HG03521 (cell line): ENCODE measurements at regions not wholly inside any gene's neighbourhood (a gene's known extent, or its start where the extent isn't known, plus 50 kb on each side); places are given as distances from the start of the nearest gene placed in this dataset.

Experiments used
- ATAC-seq: cut with Tn5 transposase; IDR thresholded peaks from one replicate; pipeline ENCODE4 v1.9.1; 2021; ENCODE audit warnings: mild to moderate bottlenecking, moderate library complexity; ENCODE audit not compliant: unreplicated experiment

GRCh38 chr1:228823200-228823599, 87.9 kb downstream of the RHOU start:
- no peak for ATAC-seq

GRCh38 chr1:228824366-228824765, 89.1 kb downstream of the RHOU start:
- ATAC-seq = no peak

DNA sequence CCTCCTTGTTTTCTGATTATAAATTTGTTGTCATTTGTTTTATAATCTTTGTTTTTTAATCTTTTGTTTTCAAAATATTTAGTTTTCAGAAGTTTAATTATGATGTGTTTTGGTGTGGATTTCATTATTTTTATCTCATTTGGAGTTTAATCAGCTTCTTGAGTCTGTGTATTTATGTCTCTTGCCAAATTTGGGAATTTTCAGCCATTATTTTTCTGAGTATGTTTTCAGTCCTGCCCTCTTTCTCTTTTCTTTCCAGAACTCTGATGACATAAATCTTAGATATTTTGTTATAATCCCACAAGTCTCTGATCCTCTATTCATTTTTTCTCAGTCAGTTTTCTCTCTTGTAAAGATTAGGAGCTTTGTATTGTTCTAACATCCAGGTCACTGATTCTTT, 89.8 kb downstream of the RHOU start:
- ATAC-seq = no peak

DNA sequence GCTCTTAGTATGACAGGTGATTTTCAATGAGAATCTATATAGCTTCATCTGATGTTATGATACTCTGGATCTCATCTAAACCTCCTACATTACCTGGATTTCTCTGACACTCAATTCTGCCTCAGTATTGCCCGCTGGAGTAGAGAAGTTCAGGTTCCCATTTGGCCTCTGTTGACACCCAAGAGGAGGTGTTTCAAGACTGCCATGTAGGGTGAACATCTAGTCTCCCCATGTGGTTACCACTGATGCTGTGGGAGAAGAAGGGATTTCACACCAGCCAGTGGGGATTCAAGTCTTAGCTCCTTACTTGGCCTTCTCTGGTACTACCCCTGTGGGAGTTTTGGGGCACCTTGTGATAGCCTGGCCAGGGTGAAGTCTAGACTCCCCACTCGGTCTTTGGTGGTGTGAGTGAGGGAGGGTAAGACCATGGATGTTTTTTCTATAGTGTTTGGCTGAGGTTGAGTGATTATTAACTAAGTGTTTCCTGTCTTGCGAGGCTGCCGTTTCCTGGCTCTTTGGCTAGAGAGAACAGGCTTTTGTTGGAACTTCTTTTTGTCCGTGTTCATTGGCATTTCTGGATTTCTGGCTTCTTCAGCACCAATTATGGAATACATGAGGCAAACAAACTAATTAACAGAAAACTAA, 90.7 kb downstream of the RHOU start:
- ATAC-seq = no peak

DNA sequence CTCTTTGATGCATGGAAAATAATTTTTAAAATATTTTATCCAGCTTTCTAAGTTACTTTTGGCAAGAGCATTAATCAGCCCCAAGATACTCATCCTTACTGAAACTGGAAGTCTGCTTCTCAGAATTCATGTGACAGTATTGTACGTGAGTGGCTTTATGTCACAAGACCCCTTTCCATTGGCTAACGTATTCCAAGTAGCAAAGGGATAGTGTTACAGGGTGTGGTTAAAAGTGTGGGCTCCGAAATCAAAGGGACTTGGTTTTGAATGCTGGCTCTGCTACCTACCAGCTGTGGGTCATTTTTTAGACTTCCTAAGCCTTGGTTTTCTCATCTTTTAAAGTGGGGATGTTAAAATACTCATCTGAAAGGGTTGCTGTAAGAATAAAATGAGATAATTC, 91.7 kb downstream of the RHOU start:
- no peak for ATAC-seq

GRCh38 chr1:228828151-228828550, 92.9 kb downstream of the RHOU start:
- ATAC-seq = no peak

GRCh38 chr1:228830185-228830953, 95.1 kb downstream of the RHOU start:
- no peak for ATAC-seq

GRCh38 chr1:228830954-228831481, 95.7 kb downstream of the RHOU start:
- ATAC-seq = peak; percentile 63

GRCh38 chr1:228833911-228834688, 98.8 kb downstream of the RHOU start:
- ATAC-seq = no peak

DNA sequence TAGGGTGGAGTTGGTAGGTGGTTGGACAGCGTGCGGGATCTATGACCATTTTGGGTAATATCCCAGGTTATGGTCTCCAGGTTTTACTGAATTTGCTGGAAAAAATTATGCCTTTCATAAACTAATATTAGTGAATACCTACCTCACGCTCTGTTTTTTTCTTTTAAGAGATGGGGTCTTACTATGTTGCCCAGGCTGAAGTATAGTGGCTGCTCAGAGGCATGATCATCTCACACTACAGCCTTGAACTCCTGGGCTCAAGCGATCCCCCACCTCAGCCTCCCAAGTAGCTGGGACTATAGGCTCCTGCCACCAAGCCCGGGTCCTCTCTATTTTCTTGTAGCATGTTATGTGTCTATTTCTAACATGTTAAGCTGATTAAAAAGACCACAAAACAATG, 100.2 kb downstream of the RHOU start:
- ATAC-seq = no peak

DNA sequence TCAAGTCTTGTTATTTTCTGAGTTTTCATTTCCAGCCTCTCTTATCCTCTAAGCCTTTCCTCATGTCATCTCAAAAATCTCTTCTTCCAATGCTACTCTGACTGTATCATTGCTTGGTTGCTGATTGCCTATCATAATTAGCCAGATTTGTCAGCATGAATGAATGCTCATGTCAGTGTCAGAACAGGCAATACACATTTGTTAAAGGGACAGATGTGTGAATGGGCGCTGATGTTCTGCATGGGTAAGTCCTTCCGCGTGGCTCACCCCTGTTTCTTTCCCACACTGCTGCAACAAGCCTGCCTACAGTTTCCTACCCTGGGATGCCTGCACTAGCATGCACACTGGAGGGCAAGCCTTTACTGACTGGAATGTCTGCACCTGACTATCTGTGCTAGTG, 100.6 kb downstream of the RHOU start:
- no peak for ATAC-seq

DNA sequence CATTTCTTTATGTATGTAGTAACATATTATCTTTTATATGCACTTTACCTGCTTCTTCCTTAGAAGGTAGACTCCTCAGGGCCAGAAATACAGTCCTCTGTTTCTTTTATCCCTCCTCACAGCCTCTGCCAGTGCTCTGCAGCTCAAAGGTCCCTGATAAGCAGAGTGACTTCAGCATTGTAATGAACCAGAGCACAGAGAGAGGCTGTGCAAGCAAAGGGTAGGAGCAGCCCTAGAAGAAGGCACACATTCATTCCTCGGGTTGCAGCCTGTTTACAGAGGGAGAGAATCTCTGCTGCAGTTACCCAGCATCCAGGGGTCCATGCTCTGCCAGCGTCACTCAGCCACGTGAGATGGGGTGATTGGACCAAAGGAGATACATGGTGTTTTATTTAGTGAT, 101.1 kb downstream of the RHOU start:
- ATAC-seq = no peak

DNA sequence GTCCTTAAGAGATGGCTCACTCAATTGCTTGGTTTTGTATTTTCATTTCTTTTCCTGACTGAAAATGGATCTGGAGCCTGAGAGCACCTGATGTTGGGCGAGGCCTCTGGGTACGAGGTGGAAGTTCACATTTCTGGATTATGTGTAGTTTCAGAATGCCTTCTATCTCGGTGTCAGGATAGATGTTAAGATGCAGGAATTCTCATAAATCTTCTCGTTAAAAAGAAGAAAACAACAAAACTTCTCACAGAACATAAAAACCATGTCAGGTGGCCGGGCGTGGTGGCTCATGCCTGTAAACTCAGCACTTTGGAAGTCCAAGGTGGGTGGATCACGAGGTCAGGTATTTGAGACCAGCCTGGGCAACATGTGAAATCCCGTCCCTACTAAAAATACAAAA, 101.8 kb downstream of the RHOU start:
- ATAC-seq = no peak

- ATAC-seq = no peak
Observed at GRCh38 chr1:228837817-228838716, 102.8 kb downstream of the RHOU start.

DNA sequence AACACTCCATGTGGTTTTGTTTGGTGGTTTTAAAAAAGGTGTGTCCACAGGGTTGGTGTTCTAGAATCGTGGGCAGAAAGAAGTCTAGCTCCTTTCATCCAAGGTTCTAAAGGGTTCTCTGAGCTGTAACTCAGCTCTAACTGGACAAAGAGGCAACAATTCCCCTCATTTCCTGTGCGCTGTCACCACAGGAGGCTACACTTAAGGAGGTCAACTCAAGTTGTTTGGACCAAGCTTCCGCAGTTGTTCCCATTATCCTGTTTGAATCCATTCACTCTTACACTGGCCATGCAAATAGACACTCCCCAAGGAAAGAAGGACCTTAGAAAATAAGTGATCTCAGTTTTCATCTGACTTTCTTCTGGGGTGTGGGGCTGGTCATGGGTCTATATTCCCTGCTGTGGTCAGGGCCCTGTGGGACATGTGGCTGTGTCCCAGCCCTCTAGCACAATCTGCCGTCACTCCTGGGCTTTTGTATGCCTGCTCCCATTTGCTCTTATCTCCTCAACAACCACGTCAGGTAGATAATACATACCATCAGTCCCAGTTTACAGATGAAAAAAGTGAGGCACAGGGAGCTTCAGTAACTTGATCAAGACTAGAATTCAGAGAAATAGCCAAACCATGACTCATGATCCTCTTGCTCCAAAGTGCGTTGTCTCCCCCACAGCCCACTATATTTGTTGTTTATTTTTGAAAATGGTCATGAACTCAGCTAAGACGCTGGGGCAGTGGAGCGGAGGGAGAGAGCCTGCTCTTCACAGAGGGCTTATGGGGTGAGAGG, 103.6 kb downstream of the RHOU start:
- ATAC-seq = no peak

DNA sequence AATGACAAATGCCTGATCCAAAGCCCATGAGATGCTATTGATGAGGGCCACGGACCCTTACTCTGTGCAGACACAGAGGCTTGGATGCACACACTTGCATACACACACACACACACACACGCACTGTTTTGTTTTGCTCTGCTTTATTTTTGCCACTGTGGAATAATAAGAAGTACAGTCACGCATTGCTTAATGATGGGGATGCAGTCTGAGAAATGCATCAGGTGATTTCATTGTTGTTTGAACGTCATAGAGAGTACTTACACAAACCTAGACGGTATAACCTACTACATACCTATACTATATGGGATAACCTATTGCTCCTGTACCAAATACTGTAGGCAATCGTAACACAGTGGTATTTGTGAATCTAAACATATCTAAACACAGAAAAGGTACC, 104.4 kb downstream of the RHOU start:
- no peak for ATAC-seq

DNA sequence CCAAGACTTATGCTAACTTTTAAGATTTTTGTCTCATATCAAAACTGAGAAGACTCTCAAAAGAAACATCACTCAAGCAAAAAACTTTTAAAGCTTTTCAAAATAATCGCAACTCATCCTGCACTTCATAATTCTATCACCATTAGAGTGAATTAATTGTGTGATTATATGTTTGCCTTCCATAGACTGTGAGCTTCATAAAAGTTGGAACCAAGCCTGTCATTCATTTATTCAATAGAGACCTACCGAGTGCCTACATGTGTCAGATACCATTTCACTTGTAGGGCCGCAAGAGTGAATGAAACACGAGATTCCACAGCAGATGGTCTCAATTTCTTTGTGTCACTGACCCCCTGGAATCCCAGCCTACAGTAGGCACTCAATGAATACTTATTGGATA, 106.4 kb downstream of the RHOU start:
- no peak for ATAC-seq

GRCh38 chr1:228842094-228842775, 107.0 kb downstream of the RHOU start:
- ATAC-seq = no peak

DNA sequence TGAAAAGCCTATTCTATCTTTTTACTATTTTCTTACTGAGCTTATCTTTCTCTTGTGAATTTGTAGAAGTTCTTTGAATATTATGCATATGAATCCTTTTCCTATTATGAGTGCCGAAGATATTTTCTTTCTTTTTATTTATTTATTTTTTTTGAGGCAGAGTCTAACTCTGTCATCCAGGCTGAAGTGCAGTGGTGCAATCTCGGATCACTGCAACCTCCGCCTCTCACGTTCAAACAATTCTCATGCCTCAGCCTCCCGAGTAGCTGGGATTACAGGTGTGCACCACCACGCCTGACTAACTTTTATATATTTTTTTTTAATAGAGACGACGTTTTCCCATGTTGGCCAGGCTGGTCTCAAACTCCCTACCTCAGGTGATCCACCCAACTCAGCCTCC, 109.8 kb downstream of the RHOU start:
- ATAC-seq = no peak
